Activated T-cell treated with anti-CD3 and anti-CD28 coated beads for 1 hour (primary cell): ENCODE measurements at regions not wholly inside any gene's neighbourhood (a gene's known extent, or its start where the extent isn't known, plus 50 kb on each side); places are given as distances from the start of the nearest gene placed in this dataset.
"Not testable (repeated sequence)": the region's sequence is repeated elsewhere in the genome, so short reads cannot be mapped to it uniquely, and the experiment has no call there.

Source experiments
- DNase-seq: peaks from one replicate; pipeline ENCODE4 v3.0.0-alpha.2; 2020; ENCODE audit warnings: low read depth

DNA sequence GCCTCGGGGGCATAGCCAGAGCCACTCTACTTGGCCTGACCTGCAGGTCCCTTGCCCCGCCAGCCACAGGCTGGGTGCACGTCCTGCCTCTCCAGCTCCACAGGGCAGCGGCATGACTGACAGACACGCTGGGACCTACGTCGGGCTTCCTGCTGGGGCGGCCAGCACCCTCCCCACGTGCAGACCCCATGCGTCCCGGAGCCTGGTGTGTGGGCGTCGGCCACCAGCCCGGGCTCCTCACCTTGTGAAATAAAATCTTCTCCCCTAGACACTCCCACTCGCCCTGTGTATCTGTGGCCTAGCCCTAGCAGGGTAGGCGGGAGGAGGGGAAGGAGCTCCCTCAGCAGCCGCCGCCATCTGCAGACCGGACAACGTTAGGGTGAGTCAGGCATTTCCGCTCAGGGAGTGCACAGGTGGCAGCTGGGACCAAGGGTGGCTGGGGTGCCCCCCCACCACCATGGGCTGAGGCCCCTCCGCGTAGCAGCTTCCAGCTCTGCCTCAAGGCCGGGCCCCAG, 119.5 kb downstream of the IGLL1 start:
- not testable (repeated sequence) for DNase-seq

DNA sequence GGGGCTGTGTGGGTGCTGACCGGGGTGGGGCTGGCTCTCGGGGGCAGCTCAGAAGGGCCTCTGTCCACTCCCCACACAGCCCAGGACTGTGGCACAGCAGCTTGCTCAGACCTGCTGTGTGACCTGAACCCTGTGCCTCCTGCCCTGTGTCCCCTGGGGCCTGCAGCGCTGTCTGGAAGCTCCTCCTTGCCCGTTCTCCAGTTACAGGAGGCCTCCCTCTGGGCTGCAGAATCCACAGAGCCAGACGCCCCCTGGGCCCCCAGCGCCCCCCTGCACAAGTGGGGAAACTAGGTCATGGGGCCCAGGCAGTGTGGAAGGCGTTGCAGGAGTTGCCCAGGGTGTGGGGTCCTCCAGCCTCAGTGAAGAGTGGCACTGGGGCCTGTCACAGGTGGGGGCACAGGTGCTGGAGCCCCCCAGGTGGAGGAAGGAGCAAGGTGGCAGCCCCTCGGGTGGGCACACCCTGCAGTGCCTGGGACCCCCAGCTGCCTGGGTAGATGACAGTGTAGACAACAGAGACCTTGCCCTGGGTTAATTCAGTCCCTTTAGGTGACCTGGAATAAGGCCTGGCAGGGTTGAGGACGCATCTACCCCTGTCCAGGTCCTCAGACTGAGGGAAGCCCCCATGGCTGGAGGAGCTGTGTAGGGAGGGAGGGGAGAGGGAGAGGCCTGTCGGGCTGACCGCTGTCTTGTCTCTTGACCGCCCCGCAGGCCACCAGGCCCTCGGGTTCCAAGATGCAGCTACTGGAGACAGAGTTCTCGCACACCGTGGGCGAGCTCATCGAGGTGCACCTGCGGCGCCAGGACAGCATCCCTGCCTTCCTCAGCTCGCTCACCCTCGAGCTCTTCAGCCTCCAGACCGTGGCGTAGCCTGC, 120.2 kb downstream of the IGLL1 start:
- DNase-seq: not testable (repeated sequence)

DNA sequence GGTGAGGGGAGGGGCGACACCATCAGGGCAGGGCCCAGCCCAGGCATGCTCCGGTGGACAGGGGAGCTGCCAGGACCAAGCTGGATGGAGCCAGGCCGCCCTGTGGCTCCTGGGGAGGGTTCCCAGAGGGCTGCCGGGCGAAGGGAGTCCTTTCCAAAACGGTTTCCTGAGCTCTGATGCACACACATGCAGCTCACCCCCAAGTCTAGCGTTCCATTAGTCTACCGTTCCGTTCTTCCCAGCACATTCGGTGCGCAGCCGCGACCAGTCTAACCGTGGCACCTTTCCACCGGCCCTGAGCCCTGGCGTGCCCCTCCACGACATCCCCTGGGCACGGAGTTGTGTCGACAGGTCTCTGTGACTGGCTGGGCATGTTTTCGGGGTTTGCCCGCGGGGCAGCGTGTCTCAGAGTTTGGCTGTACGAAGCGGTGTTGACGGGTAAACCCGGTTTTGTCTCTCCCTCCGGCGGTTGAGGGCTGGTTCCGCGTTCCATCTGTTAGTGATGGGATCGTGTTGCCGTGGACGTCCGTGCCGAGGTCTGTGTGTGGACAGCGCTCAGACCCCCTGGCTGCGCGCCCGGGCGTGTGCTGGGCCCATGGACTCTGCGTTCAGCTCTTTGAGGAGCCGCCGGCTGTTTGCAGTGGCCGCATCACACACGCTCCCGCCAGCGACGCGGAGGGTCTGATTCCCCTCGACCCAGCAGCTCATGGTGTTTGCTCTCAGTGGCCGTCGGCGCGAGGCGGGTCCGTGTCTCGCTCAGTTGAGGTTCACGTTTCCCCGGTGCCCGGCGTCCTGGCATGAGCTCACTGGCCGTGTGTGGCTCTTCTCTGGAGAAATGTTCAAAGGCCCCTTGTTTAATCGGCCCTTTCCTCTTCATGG, 121.2 kb downstream of the IGLL1 start:
- DNase-seq: no peak

DNA sequence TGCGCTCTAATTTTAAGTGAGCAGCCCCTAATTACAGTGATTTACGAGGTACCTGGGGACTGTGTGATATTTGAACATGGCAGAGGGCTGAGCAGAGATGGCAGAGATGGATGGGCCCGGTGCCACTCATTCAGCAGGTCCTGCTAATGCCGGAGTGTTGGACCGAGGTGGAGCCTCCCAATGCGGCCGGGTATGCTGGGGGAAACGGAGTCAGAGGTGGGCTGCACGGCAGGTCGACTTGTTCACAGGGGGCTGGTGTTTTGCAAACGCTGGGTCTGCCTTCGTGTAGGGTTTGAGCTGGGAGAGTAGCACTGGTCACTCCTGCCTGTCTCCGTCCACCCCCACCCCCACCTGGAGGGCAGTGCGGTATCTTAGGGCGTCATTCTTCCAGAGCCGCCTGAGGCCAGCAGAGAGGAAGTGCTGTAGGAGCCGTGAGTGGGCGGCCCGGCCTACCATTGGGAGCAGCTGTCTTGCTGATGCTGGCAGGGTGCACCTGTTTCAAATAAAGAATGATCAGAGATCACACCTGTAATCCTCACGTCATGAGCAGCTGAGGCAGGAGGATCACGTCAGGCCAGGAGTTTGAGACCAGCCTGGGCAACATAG, 122.6 kb downstream of the IGLL1 start:
- DNase-seq: no peak

DNA sequence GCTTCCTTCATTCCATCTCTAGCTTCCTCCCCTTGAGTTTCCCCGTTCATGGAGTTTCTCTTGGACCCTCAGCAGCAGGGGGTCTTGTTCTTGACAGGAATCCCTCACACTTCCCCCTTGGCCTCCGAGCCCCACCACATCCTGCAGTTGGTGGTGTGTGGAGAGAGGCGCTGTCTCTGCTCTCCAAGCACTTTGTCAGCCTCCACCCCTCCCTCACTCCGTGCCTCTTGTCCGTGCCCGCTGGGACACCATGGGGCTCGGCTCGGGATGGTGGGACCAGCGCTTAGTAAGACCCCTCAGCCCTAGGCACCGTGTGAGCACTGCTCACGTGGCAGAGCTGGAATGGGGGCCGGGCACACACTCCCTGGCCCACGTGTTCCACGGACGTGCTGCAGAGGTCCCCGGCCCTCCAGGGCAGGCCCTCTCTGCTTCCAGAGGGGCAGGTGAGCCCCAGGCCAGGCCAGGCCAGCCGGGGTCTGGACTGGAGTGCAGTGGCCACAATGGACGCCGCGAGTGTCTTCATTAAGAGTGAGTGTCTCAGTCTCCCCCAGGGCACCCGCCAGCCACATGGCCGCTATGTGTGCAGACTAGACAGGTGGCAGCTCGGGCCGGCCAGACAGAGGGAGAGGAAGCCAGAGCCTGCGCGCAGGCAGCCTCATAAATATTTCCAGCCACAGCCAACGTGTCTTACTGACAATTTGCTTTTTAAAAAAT, 123.3 kb downstream of the IGLL1 start:
- not testable (repeated sequence) for DNase-seq

DNA sequence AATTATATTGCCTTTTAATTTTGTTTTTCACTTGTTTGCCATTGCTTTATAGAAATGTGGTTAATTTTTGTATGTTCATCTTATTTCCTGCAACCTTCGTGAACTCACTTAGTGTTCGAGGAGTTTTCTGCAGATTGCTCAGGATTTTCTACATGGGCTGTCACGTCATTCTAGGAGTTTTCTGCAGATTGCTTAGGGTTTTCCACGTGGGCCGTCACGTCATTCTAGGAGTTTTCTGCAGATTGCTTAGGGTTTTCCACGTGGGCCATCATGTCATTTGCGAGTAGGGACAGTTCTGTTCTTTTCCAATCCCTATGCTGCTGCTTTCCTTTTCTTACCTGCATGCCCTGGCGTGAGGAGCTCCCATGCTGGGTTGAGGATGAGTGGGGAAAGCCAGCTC, 125.7 kb downstream of the IGLL1 start:
- not testable (repeated sequence) for DNase-seq

DNA sequence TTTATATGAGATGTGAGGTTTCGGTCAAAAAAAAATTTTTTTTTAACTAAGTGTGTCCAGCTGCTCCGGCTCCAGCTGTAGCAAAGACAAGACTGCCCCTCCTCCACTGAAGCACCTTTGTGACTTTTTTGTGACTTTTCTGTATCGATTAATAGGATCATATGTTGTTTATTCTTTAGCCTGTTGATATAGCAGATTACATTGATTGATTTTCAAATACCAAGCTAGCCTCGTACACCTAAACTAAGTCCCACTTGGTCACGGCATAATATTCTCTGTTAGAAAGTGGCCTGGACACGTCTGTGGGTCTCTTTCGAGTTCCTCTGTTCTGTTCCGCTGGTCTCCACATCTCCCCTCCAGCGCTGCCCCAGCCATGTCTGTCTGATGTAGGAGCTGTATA, 126.8 kb downstream of the IGLL1 start:
- DNase-seq: no peak

DNA sequence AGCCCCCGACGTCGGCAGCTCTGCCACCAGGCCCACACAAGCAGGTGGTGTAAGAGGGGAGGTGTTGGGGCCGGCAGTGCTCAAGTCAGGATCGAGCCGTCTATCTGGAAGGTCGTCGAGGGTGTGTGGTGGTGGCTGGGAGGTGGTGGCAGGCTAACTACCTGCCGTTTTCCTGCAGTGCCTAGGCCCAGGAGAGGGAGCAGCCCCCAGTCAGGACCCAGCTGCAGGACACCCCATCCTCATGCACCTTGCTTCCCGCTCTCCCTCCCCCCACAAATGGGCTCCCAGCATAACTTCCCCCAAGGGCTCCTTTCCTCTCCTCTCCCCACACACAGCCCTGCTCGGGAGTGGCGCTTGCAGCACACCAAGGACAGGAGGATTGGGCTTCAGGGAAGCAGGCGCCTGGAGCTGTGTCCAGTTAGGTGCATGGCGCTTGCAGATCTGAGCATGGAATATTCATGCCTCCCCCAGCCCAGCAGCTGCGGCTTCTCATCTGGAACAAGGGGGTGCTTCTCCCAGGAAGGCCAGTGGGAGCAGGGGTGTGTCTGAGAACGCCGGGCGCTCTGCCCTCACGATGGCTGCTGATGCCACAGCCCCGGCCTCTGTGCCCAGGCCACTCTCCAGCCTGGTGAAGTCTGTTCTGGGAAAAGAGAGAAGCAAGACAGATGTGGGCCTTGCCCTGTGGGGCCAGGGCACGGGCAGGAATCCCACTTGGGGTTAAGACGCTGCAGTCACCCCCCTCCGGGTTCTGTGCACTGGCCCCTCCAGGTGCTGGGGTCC, 127.7 kb downstream of the IGLL1 start:
- DNase-seq: no peak

DNA sequence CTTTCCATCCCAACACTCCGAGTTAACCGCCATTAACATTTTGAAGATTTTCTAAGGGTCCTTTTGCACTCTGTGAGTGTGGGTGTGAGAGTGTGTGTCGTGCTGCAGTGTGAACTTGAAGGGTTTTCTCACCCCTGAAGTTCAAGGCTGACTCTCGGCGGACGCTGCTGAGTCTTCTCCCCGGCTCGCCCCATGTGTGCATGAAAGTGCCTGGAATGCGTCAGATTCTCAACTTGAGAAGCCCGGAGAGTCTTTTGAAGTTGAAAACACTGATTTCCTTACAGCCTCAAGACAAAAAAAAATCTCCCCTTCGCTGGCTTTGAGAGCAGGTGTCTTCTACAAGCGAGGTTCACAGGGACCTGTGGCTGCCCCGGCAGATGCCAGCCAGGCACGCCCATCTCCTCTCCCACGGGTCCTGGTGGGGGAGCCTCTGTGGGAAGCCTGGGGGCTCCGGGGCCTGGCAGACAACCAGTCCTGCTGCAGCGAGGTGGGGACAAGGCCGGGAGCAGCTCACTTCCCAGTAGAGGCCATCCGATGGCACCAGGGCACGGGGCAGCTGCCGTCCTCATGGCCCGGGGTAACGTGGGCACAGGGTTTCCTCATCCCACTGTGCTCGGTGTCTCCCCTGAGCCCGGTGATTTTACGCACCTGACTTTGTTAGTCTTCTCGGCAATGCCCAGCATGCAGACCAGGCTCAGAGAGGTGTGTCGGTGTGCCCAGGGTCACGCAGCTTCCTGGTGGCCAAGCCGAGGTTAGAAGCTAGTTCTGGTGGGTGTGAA, 128.4 kb downstream of the IGLL1 start:
- not testable (repeated sequence) for DNase-seq

DNA sequence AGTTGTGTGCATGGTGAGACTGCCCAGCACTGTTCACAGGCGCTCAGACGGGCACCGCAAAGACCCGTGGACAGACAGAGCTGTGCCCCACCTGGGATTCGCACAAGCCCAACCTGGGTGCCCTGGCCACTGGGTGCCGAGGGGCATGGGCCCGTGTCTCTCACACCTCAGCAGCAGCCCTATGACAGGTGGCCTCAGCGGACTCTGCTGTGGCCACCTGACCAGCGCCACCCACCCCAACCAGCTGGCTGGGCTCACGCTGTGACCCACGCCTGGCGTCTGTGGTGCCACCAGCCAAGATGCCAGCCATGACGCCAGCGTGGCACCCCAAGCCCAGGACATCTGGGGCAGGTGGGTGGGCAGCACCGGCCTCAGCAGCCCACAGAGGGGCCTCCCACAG, 129.3 kb downstream of the IGLL1 start:
- DNase-seq: not testable (repeated sequence)

DNA sequence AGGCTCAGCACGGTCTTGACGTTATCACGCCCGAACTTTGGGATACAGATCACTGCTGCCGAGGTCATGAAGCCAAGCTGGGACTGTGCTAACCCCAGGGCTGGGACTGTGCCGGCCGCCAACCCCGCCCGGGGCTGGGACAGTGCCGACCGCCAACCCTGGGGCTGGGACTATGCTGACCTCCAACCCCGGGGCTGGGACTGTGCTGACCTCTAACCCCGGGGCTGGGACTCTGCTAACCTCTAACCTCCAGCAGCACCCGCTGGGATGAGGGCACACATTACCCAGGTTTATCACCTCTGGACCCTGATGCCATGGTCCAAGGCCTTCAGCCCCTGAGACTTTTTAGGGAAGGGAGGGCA, 129.7 kb downstream of the IGLL1 start:
- no peak for DNase-seq

DNA sequence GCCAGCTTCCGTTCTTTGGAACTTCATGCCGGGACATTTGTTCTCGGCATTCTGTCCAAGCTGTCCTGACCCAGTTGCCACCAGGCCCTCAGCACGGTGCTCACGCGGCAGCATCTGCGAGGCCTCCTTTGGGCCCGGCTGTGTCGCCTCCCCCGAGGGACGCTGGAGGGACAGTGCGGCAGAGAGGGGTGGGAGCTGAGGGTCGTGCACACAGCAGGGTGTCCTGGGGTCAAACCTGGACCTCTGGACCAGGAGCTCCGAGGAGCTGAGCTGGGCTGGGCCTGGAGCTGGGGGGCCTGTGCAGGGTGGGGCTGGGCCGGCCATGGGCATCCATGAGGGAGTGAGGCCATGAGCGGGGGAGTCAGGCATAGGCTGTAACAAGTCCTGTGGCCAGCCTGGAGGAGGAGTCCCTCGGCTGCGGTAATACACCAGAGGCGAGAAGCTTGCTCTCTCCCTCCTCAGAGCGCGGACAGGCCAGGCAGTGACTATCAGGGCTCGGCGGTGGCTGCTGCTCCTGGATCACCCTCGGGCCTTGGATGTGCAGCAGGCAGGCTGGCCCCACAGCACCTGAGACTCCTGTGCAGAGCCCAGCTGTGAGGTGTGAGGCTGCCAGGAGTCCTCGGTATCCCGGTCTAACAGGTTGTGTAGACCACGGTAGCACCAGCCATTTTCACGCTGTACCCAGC, 130.2 kb downstream of the IGLL1 start:
- not testable (repeated sequence) for DNase-seq

DNA sequence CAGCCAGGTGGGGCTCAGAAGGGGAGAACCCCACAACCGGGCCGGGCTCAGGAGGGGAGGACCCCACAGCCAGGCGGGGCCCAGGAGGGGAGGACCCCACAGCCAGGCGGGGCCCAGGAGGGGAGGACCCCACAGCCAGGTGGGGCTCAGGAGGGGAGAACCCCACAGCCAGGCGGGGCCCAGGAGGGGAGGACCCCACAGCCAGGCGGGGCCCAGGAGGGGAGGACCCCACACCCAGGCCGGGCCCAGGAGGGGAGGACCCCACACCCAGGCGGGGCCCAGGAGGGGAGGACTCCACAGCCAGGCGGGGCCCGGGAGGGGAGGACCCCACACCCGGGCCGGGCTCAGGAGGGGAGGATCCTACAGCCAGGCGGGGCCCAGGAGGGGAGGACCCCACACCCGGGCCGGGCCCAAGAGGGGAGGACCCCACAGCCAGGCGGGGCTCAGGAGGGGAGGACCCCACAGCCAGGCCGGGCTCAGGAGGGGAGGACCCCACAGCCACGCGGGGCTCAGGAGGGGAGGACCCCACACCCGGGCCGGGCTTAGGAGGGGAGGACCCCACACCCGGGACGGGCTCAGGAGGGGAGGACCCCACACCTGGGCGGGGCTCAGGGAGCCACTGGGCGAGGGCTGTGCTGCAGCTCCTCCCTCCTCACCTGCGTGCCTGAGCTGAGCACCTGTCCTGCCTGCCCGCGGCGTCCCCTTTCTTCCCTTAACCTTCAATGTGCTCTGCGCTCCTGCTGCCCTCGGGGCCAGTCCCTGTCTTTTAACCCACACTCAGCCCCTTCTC, 131.4 kb downstream of the IGLL1 start:
- not testable (repeated sequence) for DNase-seq

DNA sequence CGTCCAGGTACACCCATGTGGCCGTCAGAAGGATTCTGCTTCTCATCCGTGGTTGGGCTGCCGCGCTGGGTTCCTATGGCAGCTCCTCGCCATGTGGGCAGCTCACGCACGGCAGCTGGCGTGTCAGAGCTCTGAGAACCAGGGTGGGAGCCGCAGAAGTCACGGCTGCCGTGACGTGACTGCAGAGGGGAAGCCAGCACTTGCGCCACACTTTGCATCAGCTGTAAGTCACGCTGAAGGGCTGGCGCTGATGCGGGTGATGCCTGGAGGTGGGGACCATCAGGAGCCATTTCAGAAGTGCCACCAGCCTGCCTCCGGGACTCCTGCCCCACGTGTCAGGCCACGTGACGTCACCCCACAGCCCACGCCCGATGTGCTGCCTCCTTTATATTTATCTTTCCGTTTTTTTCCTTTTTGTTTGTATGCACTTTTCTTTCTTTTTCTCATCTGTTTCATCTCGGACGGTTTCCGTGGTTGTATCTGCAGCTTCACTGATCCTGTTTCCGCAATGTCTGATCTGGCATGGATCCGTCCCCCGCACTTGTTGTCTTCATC, 133.2 kb downstream of the IGLL1 start:
- no peak for DNase-seq

DNA sequence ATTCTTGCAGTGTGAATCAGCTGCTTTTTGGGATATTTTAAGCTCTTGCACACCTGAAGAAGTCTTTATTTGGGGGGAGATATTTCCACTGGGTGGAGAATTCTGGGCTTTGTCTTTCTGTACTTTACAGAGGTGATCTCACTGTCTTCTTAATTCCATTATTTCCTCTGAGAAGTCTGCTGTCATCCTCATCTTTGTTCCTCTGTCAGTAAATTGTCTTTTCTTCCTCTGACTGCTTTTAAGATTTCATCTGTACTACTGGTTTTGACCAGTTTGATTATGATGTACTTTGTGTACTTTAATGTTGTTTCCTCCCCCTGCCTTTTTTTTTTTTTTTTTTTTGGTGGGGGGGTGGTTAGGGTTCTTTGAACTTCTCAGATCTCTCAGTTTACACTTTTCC, 133.9 kb downstream of the IGLL1 start:
- DNase-seq: not testable (repeated sequence)

DNA sequence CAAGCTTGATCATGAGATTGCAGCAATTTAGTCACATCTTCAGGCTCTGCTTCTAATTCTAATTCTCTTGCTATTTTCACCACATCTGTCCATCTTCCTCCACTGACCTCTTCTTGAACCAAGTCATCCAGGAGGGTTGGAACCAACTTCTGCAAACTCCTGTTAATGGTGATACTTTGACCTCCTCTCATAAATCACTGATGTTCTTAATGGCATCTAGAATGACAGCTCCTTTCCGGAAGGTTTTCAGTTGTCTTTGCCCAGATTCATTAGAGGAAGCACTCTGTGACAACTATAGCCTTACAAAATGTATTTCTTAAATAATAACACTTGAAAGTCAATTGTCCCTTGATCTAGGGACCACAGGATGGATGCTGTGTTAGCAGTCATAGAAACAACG, 136.2 kb downstream of the IGLL1 start:
- DNase-seq: not testable (repeated sequence)

DNA sequence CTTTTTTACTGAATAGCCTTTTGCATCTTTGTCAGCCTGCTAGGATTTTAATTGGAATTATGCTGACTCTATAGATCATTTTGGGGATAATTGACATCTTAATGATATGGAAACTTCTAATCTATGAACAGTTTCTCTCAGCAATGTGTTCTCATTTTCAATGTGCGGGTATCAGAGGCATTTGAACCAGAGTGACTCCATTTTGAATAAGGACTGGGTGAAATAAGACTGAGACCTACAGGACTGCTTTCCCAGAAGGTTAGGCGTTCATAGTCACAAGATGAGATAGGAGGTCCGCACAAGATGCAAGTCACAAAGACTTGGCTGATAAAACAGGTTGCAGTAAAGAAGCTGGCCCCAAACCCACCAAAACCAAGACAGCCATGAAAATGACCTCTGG, 140.5 kb downstream of the IGLL1 start:
- DNase-seq: not testable (repeated sequence)

DNA sequence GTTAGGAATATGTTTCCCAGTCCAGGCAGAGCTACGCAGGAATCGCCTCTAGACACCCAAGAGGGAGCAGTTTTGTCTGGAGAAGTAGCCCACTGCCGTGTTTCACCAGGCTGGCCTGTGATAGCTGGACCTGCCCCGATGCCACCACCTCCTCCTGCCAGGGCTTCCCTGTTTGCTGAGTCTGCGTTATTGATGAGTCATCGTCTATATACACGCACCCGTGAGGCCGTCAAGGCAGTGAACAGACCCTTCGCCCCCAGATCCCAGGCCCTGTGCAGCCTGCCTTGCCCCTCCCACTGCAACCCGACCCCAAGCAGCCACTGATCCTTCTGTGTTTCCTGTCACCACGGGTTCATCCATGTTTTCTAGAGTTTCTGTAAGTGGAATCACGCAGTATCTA, 141.9 kb downstream of the IGLL1 start:
- DNase-seq: no peak
